HL-60/S4 treated with phorbol 12-myristate 13-acetate at 8.2 ng/mL for 4 days and 3 days (cell line): ENCODE measurements at regions not wholly inside any gene's neighbourhood (a gene's known extent, or its start where the extent isn't known, plus 50 kb on each side); places are given as distances from the start of the nearest gene placed in this dataset.
"Not testable (repeated sequence)": the region's sequence is repeated elsewhere in the genome, so short reads cannot be mapped to it uniquely, and the experiment has no call there.

Experiments
- in situ Hi-C: fragments of 300-500 bp; cut with MboI; formaldehyde crosslinking; loops from 2 replicates; pipeline ENCODE4 v1.15.0; 2022; ENCODE audit warnings: low sequenced_read_pairs

DNA sequence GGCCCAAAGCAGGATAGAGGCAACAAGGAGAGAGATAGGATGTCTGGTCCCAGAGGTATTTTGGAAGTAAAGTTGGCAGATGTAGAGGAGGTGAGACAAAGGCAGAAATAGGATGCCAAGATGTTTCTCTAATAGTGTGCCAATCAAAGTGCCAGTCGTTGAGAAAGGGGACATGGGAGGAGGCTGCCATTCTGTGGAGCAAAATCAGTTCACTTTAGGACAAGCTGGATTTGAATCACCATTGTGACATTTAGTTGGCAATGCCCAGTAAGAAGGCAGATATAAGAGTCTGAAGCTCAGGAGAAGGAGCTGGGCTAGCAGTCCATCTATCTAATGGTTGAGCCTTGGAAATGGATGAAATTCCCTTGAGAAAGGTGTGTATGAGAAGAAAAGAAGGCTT, 53.8 kb downstream of the ADRB2 start:
- in situ Hi-C loops, result no loop called here

DNA sequence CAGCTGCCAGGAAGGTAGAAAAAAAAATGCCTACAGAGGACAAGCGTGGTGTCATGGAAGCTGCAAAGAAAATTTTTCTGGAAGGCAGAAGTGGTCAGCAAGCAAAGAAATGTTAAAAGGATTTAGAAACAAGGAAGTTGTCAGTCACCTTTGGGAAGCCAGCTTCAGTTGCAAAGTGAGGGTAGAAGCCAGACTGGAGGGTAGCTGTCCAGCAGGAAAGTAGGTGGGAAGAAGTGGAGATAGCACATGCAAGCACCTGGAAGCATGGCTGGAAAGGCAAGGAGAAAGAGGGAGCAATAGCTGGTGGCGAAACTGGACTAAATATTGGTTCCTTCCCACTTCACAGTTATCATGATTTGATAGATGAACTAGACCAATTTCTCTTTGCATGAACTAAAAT, 54.3 kb downstream of the ADRB2 start:
- in situ Hi-C loops, result no loop called here

DNA sequence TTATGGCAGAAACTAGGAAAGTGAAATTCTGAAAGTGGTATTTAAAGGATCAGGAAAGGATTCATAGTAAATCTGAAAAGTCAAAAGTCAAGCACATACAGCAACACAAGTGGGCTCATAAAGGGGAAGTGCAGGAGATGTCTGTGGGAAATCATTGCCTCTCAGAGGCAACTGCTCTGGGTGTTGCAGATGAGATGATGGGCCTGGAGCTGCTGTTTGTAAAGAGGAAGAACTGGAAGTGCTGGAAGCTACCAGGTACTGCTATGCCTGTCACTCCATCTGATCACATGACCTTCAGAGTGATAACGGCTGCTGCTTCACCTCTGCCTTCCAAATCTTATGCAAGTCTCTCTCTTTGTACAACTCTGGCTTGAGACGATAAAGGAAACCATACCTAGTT, 55.9 kb downstream of the ADRB2 start:
- in situ Hi-C loops, result no loop called here

DNA sequence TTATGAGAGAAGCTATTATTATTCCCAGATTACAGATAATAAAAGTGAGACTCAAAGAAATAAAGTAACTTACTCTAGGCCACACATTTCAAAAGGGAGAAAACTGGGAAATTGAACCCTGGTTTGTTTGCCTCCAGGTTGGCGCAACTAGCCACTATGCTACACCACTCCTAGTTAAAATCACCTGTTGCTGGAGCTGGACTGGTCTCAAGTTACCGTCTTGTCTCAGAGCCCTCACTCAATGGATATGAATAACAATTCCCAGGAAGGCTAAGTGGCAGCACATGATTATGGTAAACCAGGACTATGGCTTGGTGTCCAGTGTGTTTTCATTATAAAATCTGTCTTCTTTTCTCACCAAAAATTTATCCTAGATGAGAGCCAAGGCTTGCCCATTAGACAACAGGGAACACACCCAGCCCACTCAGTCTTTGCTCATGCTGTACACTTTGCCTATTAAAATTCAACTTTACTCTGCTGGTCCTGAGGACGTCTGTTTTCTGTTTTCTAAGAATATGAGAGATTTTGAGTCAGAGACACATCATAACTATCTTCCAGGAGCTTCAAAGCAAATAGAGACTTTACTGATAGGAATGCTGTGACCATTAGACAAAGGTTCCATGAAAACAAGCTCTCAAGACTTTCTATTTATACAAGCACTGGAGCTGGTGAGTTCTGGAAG, 58.1 kb downstream of the ADRB2 start:
- in situ Hi-C loops, result no loop called here

DNA sequence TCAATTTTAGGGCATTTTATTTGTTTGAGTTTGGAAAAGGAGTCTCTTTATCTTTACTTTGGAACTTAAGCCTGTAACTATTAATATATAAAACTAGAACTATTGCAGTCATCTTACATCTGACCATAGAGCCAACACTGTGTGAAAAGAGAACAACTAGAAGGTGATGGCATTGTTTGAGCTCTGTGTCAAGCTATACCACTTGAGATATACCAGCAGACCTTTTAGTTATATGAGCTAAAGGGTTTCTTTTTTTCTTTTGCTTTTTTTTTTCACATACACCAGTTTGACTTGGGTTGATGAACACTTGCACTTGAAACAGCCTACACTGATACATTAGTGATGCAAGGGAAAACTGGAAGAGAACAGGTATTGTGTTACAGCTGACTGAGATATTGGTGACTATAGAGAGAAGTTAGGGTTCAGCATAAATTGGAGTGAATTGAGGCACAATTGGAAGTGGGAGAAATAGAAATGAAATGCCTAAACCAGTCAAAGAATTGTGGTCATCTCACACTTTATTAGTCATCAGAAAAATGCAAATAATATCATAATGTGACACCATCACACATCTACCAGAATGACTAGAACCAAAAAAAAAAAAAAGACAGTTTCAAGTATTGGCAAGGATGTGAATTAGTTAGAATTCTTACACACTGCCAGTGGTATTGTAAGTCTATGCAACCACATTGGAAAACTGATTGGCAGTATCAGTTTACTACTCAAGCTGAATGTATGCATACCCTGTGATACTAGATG, 60.9 kb downstream of the ADRB2 start:
- in situ Hi-C loops, result no loop called here

DNA sequence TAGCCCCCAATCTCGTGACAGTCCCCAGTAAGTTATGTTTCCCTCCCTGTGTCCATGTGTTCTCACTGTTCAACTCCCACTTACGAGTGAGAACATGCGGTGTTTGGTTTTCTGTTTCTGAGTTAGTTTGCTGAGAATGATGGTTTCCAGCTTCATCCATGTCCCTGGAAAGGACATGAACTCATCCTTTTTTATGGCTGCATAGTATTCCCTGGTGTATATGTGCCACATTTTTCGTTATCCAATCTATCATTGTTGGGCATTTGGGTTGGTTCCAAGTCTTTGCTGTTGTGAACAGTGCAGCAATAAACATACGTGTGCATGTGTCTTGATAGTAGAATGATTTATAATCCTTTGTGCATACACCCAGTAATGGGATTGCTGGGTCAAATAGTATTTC, 63.5 kb downstream of the ADRB2 start:
- in situ Hi-C loops, result not testable (repeated sequence)

DNA sequence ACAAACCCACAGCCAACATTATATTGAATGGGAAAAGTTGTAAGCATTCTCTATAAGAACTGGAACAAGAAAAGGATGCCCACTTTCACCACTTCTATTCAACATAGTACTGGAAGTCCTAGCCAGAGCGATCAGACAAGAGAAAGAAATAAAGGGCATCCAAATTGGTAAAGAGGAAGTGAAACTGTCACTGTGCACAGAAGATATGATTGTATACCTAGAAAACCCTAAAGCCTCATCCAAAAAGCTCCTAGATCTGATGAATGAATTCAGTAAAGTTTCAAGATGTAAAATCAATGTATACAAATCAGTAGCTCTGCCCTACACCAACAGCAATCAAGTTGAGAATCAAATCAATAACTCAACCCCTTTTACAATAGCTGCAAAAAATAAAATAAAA, 69.0 kb downstream of the ADRB2 start:
- in situ Hi-C loops, result not testable (repeated sequence)

DNA sequence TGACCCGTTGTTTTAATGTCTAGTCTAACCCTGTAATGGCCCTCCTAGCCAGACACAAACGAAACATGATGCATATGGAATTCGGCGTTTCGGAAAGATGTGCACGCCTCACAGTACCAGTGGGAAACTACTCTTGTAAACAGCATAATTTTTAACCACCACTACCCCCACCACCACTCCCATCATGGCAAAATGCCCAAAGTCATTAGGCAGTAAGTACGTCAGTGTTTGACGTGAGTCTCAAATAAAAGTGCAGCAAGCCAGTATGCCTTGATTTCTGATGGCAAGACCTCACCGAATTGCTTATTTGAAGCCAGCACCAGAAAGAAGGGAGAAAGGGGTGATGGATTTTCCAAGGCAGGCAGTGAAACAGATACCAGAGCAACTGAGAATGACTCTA, 71.4 kb downstream of the ADRB2 start:
- in situ Hi-C loops, result no loop called here

DNA sequence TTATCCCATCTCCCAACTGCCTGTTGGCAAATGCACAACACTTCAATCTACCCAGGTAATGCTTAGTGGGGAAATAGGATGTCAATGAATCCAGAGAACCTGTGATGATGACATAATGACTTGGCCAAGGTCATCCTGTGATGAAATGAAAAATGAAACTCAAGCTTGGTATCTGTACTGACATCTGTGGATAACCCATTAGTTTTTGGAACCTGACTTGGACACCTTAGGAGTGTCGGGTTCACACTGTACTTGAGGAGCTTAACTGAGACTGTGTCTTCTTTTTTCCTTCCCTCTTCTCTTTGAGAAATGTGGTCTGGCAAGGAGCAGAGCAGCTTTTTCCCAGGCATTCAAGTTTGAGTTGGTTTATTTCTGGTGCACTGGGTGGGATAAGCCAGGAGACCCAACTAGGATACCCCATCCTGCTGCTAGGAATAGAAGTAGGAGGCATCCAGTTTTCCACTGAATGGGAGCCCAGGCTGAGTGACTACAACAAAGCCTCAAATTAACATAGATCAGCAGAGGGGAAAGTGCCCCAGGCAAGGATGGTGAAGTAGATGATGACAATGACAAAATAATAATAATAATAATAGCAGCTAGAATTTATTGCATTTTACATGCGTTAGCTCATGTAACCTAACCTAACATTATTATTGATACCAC, 72.1 kb downstream of the ADRB2 start:
- in situ Hi-C loops, result no loop called here

DNA sequence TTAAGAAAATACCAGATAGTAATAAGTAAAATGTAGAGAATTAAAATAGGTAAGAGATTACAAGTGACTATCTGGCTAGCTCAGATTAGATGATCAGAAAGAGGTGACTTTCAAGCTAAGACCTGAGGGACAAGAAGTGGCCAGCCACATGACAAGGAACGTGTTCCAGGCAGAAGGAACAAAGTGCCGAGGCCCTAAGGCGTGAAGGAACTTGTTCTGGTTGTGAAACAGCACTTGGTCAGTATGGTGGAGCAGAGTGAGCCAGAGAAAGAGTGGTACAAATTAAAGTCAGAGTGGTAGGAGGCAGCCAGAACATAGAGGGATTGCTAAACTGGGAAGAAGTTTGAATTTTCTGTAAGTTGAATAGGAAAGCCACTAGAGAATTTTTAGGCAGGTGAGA, 73.6 kb downstream of the ADRB2 start:
- in situ Hi-C loops, result no loop called here

DNA sequence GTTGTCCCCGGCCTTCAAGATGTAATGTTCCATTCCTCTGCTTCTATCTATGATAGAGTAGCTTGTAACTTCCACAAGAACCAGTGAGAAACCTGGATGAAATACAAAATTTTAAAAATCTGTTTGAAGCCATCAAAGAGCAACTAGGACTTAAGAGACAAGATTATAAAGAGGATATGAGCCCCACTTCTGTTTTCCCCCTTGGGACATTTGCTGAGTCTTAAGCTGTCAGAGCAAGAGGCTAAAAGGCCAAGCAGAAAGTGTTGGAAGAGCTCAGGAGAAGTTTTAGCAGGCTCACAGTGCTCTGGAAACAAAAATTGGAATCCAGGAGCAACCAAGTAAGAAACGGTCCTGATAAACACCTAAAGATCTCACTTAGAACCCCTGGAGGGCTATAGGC, 76.1 kb downstream of the ADRB2 start:
- in situ Hi-C loops, result no loop called here

DNA sequence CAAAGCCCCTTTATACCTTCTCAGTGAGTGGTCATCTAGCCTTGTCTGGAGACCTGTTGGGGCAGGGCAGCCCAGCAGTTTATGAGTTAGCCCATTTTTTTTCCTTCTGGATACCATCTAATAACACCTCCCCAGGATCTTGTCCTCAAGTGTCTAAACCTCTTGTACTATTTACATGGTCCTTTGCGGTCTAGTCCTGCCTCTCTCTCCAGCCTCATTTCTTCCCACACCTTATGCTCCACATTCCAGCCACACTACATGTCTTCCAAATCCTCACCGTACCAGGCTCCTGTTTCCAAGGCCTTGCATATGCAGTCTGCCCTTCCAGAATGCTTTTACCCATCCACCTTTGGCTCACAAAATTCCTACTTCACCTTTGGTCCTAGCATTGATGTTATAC, 77.2 kb downstream of the ADRB2 start:
- in situ Hi-C loops, result no loop called here

DNA sequence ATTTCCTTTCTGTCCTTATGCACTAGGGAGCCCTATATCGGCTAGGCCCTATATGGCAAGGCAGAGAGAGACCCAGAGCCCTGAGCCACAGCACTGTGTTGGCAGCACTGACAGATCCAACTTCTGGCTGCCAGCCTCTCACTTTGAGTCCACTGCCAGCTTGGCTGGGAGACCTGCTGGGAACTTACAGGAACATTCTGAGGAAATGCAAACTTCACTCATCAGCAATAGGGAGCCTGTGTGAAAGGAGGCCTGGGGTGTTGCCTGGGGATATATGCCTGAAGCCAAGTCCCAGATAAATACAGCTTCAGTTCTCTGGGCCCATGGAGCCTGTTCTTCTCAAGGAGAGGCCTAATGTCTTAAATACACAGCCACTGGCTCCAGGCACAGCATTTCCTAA, 78.0 kb downstream of the ADRB2 start:
- in situ Hi-C loops, result no loop called here

DNA sequence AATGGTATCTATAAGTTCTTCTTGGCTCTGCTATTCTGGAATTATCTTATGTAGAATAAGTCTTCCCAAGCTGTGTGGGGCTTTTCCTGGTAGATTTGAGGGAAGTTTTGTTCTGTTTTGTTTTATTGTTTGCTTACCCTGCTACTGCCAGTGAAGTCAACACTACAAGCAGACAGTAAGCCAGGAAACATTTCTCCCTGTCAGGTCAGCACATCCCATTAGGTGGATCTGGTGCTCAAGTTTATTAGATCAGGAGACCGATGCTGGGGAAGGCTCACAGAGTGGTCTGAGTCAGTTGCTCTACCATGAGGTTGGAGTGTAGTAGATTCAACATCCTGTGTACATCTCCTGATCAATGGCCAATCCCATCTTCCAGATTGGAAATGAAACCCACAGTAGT, 79.1 kb downstream of the ADRB2 start:
- in situ Hi-C loops, result no loop called here

DNA sequence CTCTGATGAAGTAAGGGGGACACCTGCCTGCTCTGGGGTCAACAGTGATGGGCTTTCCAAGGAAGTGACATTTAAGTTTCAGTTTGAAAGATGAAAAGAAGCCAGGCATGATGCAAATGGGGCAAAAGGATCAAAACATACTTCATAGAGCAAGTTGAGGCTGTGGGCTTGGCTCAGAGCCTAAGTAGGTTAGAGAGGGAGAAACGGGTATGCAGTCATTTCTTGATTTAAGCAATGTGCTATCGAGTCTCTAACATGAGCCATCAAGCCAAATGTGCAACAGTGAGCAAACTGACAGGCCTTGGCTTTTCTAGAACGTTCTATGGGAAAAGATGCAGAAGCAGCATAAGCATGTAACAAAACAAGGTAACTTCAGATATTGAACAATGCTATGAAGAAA, 80.6 kb downstream of the ADRB2 start:
- in situ Hi-C loops, result no loop called here

DNA sequence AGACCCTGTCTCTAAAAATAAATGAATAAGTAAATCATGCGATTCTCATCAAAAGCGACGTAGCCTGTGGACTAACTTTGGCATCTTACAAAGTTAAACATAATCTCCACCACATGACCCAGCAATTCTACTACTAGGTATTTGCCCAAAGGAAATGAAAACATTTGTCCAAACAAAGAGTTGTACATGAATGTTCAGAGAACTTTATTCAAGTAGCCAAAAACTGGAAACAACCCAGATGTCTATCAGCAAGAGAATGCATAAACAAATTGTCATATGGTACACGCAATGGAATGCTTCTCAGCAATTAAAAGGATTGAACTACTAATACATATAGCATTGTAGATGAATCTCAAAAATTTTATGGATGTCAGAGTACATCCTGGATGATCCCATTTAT, 82.6 kb downstream of the ADRB2 start:
- in situ Hi-C loops, result no loop called here

DNA sequence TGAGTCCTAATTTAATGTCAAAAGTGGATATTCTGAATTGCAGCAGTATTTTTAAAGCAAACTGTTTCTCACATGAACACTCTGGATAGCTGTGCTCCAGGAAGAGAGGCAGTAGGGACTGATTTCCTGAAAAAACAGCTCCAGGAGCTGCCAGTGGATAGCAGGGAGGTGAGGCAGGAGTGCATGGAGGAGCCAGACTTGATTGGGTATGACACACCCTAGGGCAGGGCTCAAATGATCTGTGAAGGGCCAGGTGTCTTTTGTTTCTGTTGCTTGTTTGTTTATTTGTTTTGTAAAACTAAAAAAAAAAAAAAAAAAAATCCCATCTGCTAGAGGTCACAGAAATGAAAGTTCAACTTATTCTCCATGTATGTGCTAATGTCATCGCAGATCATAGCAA, 83.4 kb downstream of the ADRB2 start:
- in situ Hi-C loops, result no loop called here

DNA sequence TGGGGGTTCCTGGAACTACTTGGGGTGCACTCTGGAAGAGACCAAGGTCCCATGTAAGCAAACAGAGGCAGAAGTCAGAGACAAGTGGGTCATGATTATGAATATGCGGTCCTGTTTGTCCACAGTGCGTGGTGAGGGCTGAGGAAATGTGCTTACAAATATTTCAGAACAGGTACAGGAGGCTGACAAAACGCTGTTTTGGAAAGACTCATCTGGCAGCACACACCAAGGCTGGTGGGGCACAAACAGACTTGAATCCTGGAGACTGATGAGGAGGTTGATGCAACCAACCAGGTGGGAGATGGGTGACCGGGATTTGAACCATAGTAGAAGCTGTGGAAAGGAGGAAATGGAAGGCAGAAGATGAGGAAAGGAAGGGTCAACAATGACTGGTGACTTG, 83.8 kb downstream of the ADRB2 start:
- in situ Hi-C loops, result no loop called here

DNA sequence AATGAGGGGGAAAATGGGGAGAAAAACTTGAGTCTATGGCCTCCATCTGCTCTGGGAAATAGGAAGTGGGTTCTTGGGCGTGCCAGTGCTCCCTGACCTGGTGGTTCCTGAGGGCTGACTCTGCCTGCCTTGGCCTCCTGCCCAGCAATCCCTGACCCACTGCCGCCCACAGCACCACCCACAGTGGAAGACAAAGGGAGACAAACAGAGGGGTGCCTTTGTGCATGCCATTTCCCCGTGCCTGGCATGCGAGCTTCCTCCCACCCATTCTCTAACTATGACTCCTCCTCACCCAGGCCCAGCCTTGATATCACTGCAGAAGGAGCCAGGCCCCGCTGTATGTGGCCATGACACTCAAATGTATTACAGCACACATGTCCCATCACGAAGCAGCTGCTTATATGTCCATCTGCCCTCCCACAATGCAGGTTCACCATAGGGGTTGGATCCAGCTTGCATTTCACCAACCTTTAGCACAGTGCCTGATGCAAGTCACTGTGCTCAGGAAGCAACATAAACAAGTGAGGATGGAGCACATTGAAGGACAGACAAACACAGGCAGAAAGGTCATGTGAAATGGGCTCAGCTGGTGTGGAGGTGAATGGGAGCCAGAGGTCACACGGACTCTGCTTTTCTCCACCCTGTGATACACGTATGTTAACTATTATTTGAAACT, 84.4 kb downstream of the ADRB2 start:
- in situ Hi-C loops, result no loop called here

DNA sequence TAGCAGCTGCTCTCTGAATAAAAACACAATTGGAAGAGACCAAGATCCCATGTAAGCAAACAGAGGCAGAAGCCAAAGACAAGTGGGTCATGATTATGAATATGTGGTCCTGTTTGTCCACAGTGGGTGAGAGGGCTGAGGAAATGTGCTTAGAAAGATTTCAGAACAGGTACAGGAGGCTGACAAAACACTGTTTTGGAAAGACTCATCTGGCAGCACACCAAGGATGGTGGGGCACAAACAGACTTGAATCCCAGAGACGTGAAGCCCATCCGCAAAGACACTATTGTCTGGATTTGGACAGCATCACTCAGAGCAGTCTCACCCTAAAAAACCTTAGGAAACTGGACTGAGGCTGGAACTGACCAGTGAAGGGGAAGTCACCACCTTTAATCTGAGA, 85.0 kb downstream of the ADRB2 start:
- in situ Hi-C loops, result no loop called here

DNA sequence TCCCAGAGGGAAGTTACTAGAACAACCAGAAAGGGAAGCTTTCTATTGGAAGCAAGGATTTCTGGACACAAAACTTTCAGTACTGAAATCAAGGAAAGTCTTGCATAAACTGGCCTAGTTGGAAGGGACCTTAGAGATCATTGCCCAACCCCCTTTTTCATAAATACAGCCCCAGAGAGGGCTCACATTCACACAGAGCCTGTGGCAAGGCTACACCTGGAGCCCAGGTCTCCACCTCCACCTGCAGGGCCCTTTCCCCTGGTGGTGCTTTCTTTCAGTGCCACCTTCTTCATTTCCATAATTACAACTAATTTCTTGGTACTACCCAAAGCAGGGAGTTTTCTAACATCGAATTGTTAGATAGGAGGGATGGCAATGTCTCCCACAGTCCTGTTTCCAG, 85.7 kb downstream of the ADRB2 start:
- in situ Hi-C loops, result no loop called here
